Breast epithelium (tissue), 3 donors: ENCODE measurements at regions not wholly inside any gene's neighbourhood (a gene's known extent, or its start where the extent isn't known, plus 50 kb on each side); places are given as distances from the start of the nearest gene placed in this dataset.

ENCODE experiments used
- POLR2A ChIP-seq: fragments of 450-650 bp; IDR thresholded peaks from one replicate; pipeline ENCODE4 v1.6.1; 2016; ENCODE audit warnings: antibody characterized with exemption, mild to moderate bottlenecking, moderate library complexity
- POLR2AphosphoS5 ChIP-seq, 3 donors: sonication (generic); formaldehyde crosslinking; IDR thresholded peaks; one replicate each; pipeline ENCODE4 v1.6.1; 2017; ENCODE audit warnings: antibody characterized with exemption in 3 of 3
- TF ChIP-seq, protein P1 (sequence below), 3 donors: fragments of 450-650 bp; IDR thresholded peaks; one replicate each; pipeline ENCODE4 v1.5.1; 2016 to 2017; ENCODE audit warnings: antibody characterized with exemption in 3 of 3, mild to moderate bottlenecking in 3 of 3, moderate library complexity in 3 of 3

DNA sequence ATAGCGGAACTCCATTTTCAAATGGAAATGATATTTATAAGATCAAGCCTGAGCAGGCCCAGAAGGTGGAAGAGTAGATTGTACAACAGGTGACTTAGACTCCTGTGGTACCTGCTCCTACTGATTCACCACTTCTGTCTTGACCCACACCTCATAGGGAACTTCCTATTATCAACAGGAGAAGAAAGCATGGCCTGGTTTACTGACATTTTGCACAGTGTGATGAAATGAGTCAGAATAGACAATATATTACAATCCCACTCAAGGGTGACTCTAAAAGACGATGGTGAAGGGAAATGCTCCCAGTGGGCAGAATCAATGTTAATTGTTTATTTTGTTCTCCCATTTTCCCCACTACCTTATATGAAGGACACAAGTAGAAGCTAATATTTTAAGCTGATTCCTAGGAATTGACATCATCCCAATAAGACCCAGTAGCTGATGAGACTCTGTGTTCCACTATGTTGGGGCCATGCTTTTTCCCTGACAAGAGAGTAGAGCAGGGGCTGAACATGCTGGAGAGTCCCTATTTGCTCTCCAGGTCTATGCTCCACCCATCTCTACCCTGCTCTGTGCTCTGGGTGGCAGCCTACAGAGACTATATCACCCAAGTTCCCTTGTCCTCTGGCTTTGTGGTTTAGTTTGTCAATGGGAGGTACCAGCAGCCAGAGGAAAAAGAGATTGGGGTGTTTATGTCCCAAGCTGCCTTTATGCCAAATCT is 163.4 kb upstream of the FSTL4 start:
- TF ChIP-seq, protein P1, sequence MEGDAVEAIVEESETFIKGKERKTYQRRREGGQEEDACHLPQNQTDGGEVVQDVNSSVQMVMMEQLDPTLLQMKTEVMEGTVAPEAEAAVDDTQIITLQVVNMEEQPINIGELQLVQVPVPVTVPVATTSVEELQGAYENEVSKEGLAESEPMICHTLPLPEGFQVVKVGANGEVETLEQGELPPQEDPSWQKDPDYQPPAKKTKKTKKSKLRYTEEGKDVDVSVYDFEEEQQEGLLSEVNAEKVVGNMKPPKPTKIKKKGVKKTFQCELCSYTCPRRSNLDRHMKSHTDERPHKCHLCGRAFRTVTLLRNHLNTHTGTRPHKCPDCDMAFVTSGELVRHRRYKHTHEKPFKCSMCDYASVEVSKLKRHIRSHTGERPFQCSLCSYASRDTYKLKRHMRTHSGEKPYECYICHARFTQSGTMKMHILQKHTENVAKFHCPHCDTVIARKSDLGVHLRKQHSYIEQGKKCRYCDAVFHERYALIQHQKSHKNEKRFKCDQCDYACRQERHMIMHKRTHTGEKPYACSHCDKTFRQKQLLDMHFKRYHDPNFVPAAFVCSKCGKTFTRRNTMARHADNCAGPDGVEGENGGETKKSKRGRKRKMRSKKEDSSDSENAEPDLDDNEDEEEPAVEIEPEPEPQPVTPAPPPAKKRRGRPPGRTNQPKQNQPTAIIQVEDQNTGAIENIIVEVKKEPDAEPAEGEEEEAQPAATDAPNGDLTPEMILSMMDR (IDR thresholded peaks at IDR 0.05), result no peak
- no peak for TF ChIP-seq POLR2A
- no peak for TF ChIP-seq POLR2AphosphoS5 (IDR thresholded peaks at IDR 0.05)
